HG02759 (cell line): ENCODE measurements at regions not wholly inside any gene's neighbourhood (a gene's known extent, or its start where the extent isn't known, plus 50 kb on each side); places are given as distances from the start of the nearest gene placed in this dataset.

Experiments used
- ATAC-seq: cut with Tn5 transposase; IDR thresholded peaks from one replicate; pipeline ENCODE4 v1.9.1; 2021; ENCODE audit warnings: mild to moderate bottlenecking, moderate library complexity; ENCODE audit not compliant: unreplicated experiment

GRCh38 chr16:65500919-65501318, 379.1 kb upstream of the CDH11 start:
- ATAC-seq: no peak

- ATAC-seq: no peak
Measured at GRCh38 chr16:65500007-65500406, 378.1 kb upstream of the CDH11 start.

- no peak for ATAC-seq
Measured at GRCh38 chr16:65499566-65499965, 377.7 kb upstream of the CDH11 start.

- no peak for ATAC-seq
Measured at GRCh38 chr16:65497571-65497970, 375.7 kb upstream of the CDH11 start.

- ATAC-seq: no peak
Measured at GRCh38 chr16:65495106-65495505, 373.2 kb upstream of the CDH11 start.

GRCh38 chr16:65494609-65495008, 372.7 kb upstream of the CDH11 start:
- ATAC-seq: no peak

DNA sequence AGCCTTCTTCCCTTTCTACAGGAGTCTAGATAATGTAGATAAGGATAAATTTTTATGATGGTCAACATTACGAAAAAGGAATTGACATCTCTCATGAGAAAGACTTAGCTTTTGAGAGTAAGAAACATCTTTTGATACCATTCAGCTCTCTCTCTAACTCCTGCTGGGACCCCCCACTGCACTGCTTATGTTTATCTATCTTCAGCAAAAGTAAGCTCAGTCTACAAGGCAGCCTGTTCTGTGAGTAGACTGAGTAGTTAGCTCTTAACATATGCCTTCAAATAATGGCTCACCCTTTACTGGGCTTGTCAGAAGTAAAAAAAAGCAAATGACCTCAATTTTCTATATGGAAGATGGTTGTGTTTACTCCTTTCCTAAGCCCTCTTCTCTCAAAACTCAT, 372.2 kb upstream of the CDH11 start:
- ATAC-seq: no peak

GRCh38 chr16:65490286-65490685, 368.4 kb upstream of the CDH11 start:
- no peak for ATAC-seq

DNA sequence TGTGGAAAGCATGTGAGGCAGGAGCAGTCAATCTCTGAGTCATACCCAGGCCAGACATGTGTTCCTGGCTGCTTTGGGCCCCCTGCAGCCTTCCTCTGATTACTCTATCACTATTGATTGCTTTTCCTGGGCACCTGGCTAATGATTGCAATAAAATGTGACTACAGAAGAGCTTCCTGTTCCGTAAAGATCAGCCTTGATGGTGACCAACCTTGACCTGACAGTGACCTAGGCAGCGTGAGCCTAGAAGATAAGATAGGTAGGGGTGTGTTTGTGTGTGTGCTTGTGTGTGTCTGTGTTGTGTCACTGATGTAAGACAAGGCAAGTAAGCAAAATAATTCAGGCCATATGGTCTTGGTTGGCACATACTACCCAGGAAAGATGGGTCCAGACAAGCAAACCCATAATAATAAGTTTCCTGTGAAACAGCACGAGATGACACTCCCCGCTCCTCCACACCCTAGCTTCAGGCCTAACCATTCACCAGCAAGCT, 367.7 kb upstream of the CDH11 start:
- no peak for ATAC-seq

DNA sequence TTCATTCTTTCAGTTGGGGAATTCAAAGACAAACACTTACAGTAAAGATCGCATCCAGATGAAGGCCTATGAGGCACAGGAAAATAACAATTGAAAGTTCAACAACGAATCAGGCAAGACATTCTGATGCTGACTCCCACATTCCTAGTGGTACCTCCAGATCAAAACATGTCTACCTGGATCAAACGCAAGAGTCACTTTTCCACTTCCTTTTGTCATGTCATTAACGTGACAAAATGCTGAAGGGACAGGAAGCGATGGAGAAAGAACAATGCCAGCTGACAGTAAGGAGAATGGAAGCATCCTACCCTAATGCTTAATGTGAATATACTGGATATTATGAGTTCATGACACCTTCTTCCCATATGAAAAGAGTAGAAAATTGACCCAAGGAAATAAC, 365.4 kb upstream of the CDH11 start:
- no peak for ATAC-seq

- ATAC-seq: no peak
Measured at GRCh38 chr16:65481956-65482355, 360.1 kb upstream of the CDH11 start.

- ATAC-seq: no peak
Measured at GRCh38 chr16:65480281-65481091, 358.6 kb upstream of the CDH11 start.

DNA sequence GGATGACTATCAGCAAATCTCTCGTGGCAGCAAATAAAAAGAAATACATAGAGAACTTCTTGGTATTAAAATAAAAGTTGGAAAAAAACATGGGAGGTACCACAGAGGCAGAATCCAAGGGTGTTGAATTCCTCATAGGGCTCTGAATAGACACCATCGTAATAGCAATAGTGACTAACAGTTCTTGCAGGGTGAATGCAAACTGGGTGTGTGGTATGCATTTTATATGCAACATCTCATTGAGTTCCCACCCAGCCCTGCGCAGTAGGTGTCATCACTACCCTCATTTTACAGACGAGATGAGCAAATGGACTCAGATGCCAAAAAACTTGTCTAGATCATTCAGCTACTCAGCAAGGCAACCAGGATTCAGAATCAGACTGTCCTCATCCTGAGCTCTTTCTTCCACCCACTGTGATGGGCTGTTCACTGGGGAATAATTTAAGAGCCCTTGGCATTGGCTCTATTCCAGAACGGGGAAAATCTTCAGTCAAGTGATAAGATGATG, 354.6 kb upstream of the CDH11 start:
- no peak for ATAC-seq

- ATAC-seq: no peak
Measured at GRCh38 chr16:65473699-65474098, 351.8 kb upstream of the CDH11 start.

DNA sequence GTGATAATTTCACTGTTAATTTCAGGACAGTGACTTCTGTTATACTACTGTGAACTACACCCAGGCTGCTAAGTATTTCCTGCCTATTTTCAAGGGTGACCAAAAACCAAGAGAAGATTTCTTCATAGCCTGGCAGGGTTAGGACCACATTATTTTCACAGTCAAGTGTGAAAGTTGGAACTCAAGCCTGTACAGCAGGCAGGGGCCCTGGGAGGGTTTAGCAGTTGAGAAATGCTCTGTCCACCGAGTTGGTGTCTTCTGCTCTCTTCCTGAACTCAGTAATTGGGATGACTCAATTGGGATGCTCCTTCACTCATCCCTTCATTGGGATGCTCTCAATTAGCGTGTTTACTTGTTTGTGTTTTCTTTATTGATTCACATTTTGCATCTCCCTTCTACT, 347.3 kb upstream of the CDH11 start:
- ATAC-seq: no peak

- no peak for ATAC-seq
Measured at GRCh38 chr16:65468133-65468532, 346.3 kb upstream of the CDH11 start.

GRCh38 chr16:65463652-65464260, 341.9 kb upstream of the CDH11 start:
- no peak for ATAC-seq

DNA sequence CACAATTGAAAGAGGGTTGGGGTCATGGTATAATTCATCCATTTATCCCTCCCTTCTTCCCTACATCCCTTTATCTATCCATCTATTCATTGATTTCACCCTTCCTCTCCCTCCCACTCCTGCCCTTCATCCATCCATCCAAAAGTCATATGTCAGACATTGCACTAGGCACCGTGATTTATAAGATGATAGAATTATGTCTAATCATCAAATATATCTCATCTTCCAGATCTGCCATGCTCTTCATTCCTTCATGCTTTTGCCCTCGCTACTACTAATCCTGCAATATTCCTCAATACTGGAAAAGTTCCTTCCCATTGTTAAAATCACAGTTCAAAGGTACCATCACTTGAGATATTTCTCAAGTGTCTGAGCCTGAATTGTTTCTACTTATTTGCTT, 335.2 kb upstream of the CDH11 start:
- no peak for ATAC-seq

GRCh38 chr16:65455761-65456160, 333.9 kb upstream of the CDH11 start:
- no peak for ATAC-seq

GRCh38 chr16:65453646-65454045, 331.8 kb upstream of the CDH11 start:
- no peak for ATAC-seq

GRCh38 chr16:65449526-65449925, 327.7 kb upstream of the CDH11 start:
- ATAC-seq: no peak

GRCh38 chr16:65446427-65446826, 324.6 kb upstream of the CDH11 start:
- ATAC-seq: no peak
